Calu3 (cell line): ENCODE measurements at regions not wholly inside any gene's neighbourhood (a gene's known extent, or its start where the extent isn't known, plus 50 kb on each side); places are given as distances from the start of the nearest gene placed in this dataset.

Experiments used
- BruUV-seq: library from RNA; stranded (reverse); fragments of 400-500 nt; replicated peaks from 2 replicates; lab custom pipeline; 2021; lab: Mats Ljungman, UMichigan
- CTCF ChIA-PET: fragments of 300-600 bp; sonication (Branson Sonifier 250); formaldehyde crosslinking; loops from one replicate; lab custom pipeline; 2022; ENCODE audit warnings: antibody characterized with exemption; lab: Charles Lee
- DNase-seq: peaks from one replicate; pipeline ENCODE4 v3.0.0; 2022
- H3K27ac Mint-ChIP-seq: one replicate; pipeline ENCODE4 v1.8.0; 2022; ENCODE audit warnings: mixed read lengths; ENCODE audit not compliant: unreplicated experiment
- H3K27me3 Mint-ChIP-seq: one replicate; pipeline ENCODE4 v1.8.0; 2022; ENCODE audit warnings: mixed read lengths; ENCODE audit not compliant: unreplicated experiment
- H3K36me3 Mint-ChIP-seq: one replicate; pipeline ENCODE4 v1.8.0; 2022; ENCODE audit warnings: mild to moderate bottlenecking, moderate library complexity, mixed read lengths; ENCODE audit not compliant: insufficient read depth, unreplicated experiment
- H3K4me1 Mint-ChIP-seq: one replicate; pipeline ENCODE4 v1.8.0; 2022; ENCODE audit warnings: mild to moderate bottlenecking, low read depth, mixed read lengths; ENCODE audit not compliant: unreplicated experiment
- H3K4me3 Mint-ChIP-seq: one replicate; pipeline ENCODE4 v1.8.0; 2022; ENCODE audit warnings: mild to moderate bottlenecking, low read depth, moderate library complexity, mixed read lengths; ENCODE audit not compliant: unreplicated experiment
- H3K9me3 Mint-ChIP-seq: one replicate; pipeline ENCODE4 v1.8.0; 2022; ENCODE audit warnings: low read depth, mixed read lengths; ENCODE audit not compliant: unreplicated experiment
- CTCF ChIP-seq: fragments of 200-600 bp; IDR thresholded peaks from one replicate; pipeline ENCODE4 v1.8.0; 2022; ENCODE audit warnings: antibody characterized with exemption; ENCODE audit not compliant: unreplicated experiment
- intact Hi-C: fragments of 100-400 bp; cut with micrococcal nuclease; formaldehyde crosslinking; loops from one replicate; pipeline ENCODE4 v1.10.0; 2022; ENCODE audit not compliant: unreplicated experiment

GRCh38 chr2:217031445-217031844 lies 171.6 kb upstream of the TNP1 start:
- intact Hi-C loops: no loop called here
- Mint-ChIP-seq H3K27me3 (peaks cover 14% of the 10 kb centered on the region), H3K4me1 (no peaks in the 10 kb centered on the region), H3K27ac (no peak overlapping the region), H3K4me3 (no peak overlapping the region), H3K9me3 (no peaks in the 10 kb centered on the region), H3K36me3 (no peaks in the 10 kb centered on the region)
- no TSS peak for BruUV-seq
- TF ChIP-seq CTCF: no peak
- DNase-seq: no peak
- CTCF ChIA-PET: no interaction called here

GRCh38 chr2:217030081-217030480 lies 170.2 kb upstream of the TNP1 start:
- Mint-ChIP-seq H3K36me3 (no peaks in the 10 kb centered on the region), H3K9me3 (no peaks in the 10 kb centered on the region), H3K27me3 (peaks cover 14% of the 10 kb centered on the region), H3K4me3 (no peak overlapping the region), H3K4me1 (no peaks in the 10 kb centered on the region), H3K27ac (no peak overlapping the region)
- CTCF ChIA-PET: no interaction called here
- no peak for DNase-seq
- intact Hi-C loops: no loop called here
- no peak for TF ChIP-seq CTCF
- no TSS peak for BruUV-seq

GRCh38 chr2:217028128-217028527 lies 168.3 kb upstream of the TNP1 start:
- DNase-seq: no peak
- no peaks in the 10 kb centered on the region for H3K36me3 Mint-ChIP-seq
- H3K27me3 Mint-ChIP-seq: peaks cover 14% of the 10 kb centered on the region
- no peak overlapping the region for H3K27ac Mint-ChIP-seq
- no peaks in the 10 kb centered on the region for H3K4me1 Mint-ChIP-seq
- CTCF ChIA-PET: no interaction called here
- no TSS peak for BruUV-seq
- no peak for TF ChIP-seq CTCF
- H3K4me3 Mint-ChIP-seq: no peak overlapping the region
- intact Hi-C loops: no loop called here
- no peaks in the 10 kb centered on the region for H3K9me3 Mint-ChIP-seq

GRCh38 chr2:217027414-217027813 lies 167.6 kb upstream of the TNP1 start:
- no peaks in the 10 kb centered on the region for H3K4me1 Mint-ChIP-seq
- intact Hi-C loops: no loop called here
- no peak for TF ChIP-seq CTCF

More at GRCh38 chr2:217027414-217027813, 167.6 kb upstream of the TNP1 start:
- H3K27me3 Mint-ChIP-seq: peaks cover 14% of the 10 kb centered on the region
- H3K4me3 Mint-ChIP-seq: no peak overlapping the region
- H3K27ac Mint-ChIP-seq: no peak overlapping the region
- BruUV-seq: no TSS peak
- CTCF ChIA-PET: no interaction called here
- no peak for DNase-seq
- no peaks in the 10 kb centered on the region for H3K9me3 Mint-ChIP-seq
- no peaks in the 10 kb centered on the region for H3K36me3 Mint-ChIP-seq
